C4-2B (cell line): ENCODE measurements at regions not wholly inside any gene's neighbourhood (a gene's known extent, or its start where the extent isn't known, plus 50 kb on each side); places are given as distances from the start of the nearest gene placed in this dataset.

Experiments used
- ZFX ChIP-seq: fragments of 450-650 bp; IDR thresholded peaks from 2 replicates; pipeline ENCODE4 v1.6.1; 2017
- TF ChIP-seq, protein P1 (sequence below): fragments of 450-650 bp; conservative IDR thresholded peaks from 2 replicates; pipeline ENCODE4 v1.5.1; 2017; ENCODE audit warnings: mild to moderate bottlenecking

DNA sequence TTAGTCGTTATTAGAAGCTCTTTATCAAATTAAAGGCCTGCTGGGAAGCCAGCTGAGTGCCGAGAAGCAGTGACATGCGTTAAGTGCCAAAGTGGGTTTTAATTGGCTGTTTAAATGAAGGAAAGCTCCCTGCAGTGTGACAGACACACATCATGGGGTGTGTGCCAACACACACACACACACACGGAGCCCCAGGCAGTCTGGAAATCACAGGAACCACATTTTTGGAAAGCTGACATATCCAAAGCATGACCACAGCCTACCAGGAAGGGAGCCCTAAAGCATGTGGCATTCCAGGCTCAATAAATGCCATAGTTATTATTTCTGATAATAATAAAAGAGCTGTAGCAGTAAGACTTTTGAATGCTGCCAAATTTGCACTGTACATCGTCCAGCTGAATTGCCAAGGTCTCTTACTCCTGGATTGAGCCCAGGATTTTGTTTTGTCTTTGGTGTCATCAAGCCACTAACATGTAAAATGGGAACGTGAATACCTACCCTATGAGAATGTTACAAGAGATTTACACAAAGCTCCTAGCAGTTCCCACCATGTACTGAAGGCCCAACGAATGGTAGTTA is 135.1 kb downstream of the TMEM30B start:
- TF ChIP-seq, protein P1, sequence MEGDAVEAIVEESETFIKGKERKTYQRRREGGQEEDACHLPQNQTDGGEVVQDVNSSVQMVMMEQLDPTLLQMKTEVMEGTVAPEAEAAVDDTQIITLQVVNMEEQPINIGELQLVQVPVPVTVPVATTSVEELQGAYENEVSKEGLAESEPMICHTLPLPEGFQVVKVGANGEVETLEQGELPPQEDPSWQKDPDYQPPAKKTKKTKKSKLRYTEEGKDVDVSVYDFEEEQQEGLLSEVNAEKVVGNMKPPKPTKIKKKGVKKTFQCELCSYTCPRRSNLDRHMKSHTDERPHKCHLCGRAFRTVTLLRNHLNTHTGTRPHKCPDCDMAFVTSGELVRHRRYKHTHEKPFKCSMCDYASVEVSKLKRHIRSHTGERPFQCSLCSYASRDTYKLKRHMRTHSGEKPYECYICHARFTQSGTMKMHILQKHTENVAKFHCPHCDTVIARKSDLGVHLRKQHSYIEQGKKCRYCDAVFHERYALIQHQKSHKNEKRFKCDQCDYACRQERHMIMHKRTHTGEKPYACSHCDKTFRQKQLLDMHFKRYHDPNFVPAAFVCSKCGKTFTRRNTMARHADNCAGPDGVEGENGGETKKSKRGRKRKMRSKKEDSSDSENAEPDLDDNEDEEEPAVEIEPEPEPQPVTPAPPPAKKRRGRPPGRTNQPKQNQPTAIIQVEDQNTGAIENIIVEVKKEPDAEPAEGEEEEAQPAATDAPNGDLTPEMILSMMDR: no peak
- no peak for TF ChIP-seq ZFX
